Skeletal muscle tissue (tissue), 3 donors: ENCODE measurements at regions not wholly inside any gene's neighbourhood (a gene's known extent, or its start where the extent isn't known, plus 50 kb on each side); places are given as distances from the start of the nearest gene placed in this dataset.
"Not testable (repeated sequence)": the region's sequence is repeated elsewhere in the genome, so short reads cannot be mapped to it uniquely, and the experiment has no call there.

Experiments used
- H3K27ac ChIP-seq: one replicate; pipeline ENCODE4 v1.7.0; 2013; ENCODE audit warnings: mild to moderate bottlenecking, low read depth, low read length, inconsistent platforms
- H3K27me3 ChIP-seq, 3 donors: one replicate each; pipeline ENCODE4 v1.7.0; 2013; ENCODE audit warnings: low read length in 3 of 3; ENCODE audit not compliant: control insufficient read depth in 3 of 3, insufficient read depth in 3 of 3
- H3K36me3 ChIP-seq, 3 donors: one replicate each; pipeline ENCODE4 v1.7.0; 2013; ENCODE audit warnings: low read length in 3 of 3; ENCODE audit not compliant: control insufficient read depth in 3 of 3, insufficient read depth in 3 of 3
- H3K4me1 ChIP-seq, 3 donors: one replicate each; pipeline ENCODE4 v1.7.0; 2013; ENCODE audit warnings: low read length in 3 of 3, mild to moderate bottlenecking in 3 of 3; ENCODE audit not compliant: control insufficient read depth in 3 of 3, insufficient read depth in 3 of 3
- H3K4me3 ChIP-seq, 3 donors: one replicate each; pipeline ENCODE4 v1.7.0; 2013; ENCODE audit warnings: low read length in 3 of 3
- H3K9ac ChIP-seq, 3 donors: one replicate each; pipeline ENCODE4 v1.7.0; 2013; ENCODE audit warnings: low read length in 3 of 3, mild to moderate bottlenecking in 3 of 3, moderate library complexity in 2 of 3, low read depth in 1 of 3
- H3K9me3 ChIP-seq, 3 donors: one replicate each; pipeline ENCODE4 v1.7.0; 2013; ENCODE audit warnings: low read length in 3 of 3; ENCODE audit not compliant: control insufficient read depth in 3 of 3
- donor health status: Osteomylitis.

DNA sequence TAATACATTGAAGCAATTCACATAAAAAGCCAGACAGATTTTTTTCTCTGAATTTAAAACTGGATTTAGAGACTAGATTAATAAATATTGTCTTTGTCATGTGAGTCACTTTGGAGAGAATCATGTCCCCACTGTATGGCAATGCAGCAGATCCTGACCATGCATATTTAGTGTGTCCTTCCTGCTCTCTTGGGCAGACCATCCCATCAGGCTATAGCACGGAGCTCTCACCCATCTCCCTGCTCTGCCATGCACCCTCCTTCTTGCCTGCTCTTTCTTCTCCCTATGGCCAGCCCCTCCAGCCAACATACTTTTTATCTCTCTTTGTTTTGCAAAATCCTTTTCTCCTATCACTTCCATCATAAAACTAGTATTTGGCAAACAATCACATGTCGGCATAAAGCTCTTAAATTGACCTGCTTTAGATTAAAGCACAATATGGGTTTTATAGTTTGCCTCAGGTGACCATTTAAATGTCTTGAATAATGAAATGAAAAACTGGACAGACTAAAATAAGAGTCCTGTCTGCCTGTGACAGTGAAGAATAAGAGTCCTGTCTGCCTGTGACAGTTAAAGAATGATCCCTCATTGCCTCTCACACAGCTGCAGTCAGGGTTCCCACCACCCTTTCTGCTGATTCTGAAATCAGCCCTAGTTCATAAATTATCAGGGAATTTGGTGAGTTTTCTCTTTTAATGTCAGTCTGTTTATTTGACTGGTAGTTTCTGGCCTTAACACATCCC lies 315.0 kb upstream of the PLGLB2 start:
- H3K27ac ChIP-seq, H3K9ac ChIP-seq, H3K27me3 ChIP-seq, H3K9me3 ChIP-seq, H3K36me3 ChIP-seq, H3K4me1 ChIP-seq, H3K4me3 ChIP-seq: not testable (repeated sequence)

DNA sequence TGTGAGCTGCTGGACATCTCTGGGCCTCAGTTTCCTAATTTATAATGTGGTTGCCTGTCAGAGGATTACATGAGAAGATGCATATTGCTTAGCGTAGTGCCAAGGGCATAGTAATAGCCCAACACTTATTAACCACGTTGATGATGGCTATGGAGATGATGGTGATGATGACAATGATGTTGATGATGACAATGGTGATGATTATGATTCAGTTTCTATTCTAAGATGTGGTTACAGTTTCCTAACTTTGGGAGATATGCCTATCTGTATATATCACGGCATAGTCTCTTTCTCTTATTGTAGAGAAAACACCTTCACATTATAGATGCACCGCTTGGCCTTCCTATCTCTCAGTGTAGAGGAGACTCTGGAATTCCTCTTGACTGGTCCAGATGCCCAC lies 311.9 kb upstream of the PLGLB2 start:
- H3K9ac ChIP-seq, H3K9me3 ChIP-seq, H3K36me3 ChIP-seq, H3K27me3 ChIP-seq, H3K4me1 ChIP-seq, H3K4me3 ChIP-seq, H3K27ac ChIP-seq: not testable (repeated sequence)

DNA sequence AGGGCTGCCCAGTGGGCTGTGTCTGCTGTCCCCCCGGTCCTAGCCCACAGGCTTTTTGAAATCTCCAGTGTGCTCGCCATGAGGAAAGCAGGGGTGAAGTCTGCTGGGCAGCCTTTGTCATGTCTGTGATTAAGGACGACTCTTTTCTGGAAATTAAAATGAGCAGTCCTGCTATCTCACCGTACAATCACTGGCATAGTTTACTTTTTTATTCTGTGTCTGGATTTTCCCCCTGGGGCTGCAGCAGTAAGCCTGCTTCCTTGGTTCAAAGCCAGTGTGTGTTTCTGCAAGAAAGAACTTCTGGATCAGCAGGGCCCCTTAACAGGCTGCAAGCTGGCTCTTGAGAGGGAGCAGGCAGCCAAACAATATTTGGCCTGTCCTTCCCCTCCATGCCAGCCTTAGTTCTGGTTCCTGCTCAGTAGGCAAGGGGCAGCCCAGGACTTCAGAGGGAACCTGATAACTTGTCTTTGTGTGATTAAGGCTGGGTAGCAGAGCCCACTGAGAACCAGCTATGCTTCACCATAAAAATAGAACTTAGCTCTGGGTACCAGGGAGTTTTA lies 310.1 kb upstream of the PLGLB2 start:
- not testable (repeated sequence) for H3K36me3 ChIP-seq, H3K27me3 ChIP-seq, H3K9ac ChIP-seq, H3K9me3 ChIP-seq, H3K4me3 ChIP-seq, H3K4me1 ChIP-seq, H3K27ac ChIP-seq

DNA sequence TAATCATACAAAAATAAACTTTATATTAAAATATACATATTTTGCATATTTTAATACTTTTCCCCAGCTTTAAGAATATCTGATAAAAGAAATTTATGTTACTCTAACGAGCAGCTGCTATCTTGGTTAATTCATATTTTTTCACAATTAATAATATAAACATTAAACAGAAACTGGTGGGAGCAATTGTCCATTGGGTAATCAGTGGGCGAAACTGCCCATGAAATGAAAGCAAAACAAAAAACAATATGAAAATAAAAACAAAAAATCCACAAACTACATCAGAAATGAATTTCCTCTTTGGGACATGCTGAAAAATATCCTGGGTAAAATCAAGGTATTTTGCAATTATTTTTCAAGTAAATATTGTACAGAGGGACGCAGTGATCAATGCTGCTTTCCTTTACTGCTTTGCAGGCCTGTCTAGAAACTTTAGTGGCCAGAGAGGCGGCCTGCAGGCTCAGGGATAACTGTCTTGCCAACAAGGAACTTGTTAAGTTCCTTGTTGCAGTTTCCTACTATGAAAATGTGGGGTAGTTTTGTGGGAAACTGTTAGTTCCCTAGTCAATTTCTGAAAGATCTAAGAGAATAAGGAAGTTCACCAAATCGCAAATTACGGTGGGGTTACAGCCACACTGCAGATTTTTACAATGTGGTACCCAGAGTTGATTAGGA lies 309.0 kb upstream of the PLGLB2 start:
- H3K4me3 ChIP-seq, H3K27ac ChIP-seq, H3K9ac ChIP-seq, H3K36me3 ChIP-seq, H3K4me1 ChIP-seq, H3K27me3 ChIP-seq, H3K9me3 ChIP-seq: not testable (repeated sequence)

DNA sequence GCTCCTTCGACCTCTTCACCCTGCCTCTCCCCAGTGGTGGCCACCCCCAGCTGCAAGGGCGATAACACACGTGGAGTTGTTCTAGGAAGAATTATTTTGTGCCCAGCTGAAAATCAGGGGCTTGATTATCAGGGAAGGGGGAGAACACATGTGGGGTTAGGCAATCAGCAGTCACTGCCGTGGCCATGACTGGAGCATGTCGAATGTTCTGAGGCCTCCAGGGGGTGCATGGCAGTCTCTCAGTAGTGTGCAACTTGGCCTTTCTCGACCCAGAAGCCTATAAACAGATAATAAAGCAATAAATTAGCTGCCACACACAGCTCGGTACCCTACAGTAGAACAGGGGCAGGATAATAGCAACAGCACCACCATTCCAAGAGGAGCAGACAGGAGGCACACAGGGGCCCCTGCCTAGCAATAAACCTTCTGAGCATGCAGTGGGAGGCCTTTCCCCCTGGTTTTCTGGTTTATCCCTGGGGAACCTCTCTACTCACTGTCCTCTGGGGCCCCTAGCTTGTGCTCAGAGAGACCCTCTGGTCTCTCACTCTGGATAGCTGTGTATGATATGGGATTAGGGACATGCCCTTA lies 308.2 kb upstream of the PLGLB2 start:
- not testable (repeated sequence) for H3K36me3 ChIP-seq, H3K9me3 ChIP-seq, H3K27ac ChIP-seq, H3K9ac ChIP-seq, H3K27me3 ChIP-seq, H3K4me1 ChIP-seq, H3K4me3 ChIP-seq

DNA sequence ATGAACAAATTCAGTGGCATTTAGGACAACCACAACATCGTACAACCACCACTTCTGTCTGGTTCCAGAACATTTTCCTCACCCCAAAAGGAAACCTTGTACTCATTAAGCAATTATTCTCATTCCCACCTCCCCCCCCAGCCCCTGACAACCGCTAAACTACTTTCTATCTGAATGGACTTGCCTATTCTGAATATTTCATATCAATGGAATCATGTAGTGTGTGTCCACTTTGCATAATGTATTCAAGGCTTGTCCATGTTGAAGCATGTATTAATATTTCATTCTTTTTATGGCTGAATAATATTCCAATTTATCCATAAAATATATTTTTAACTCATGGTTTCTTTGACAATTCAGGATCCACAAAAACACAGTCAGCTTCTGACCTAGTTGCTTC lies 307.2 kb upstream of the PLGLB2 start:
- H3K4me3 ChIP-seq, H3K9ac ChIP-seq: not testable (repeated sequence)

DNA sequence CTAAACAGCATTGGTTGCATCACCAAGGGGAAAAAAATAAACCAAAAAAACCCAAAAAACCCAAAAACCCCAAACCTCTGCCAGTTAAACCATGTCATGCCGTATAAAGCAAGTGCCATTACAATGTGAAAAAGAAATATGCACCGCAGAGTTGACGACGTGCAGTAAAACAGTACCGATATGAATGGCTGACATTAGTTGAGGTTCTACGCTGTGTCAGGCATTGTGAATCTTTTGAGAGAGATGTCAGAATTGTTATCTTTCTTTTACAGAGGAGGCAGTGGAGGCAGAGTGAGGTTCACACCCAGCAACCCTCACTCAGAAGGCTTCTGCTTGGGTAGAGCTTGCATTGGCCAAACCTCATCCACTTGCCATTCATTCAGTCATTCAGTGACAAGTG lies 306.5 kb upstream of the PLGLB2 start:
- H3K4me3 ChIP-seq, H3K9me3 ChIP-seq, H3K36me3 ChIP-seq, H3K4me1 ChIP-seq, H3K27ac ChIP-seq, H3K27me3 ChIP-seq, H3K9ac ChIP-seq: not testable (repeated sequence)

More for the DNA sequence above, 307.2 kb upstream of the PLGLB2 start:
- H3K36me3 ChIP-seq, H3K27ac ChIP-seq, H3K4me1 ChIP-seq, H3K27me3 ChIP-seq, H3K9me3 ChIP-seq: not testable (repeated sequence)

DNA sequence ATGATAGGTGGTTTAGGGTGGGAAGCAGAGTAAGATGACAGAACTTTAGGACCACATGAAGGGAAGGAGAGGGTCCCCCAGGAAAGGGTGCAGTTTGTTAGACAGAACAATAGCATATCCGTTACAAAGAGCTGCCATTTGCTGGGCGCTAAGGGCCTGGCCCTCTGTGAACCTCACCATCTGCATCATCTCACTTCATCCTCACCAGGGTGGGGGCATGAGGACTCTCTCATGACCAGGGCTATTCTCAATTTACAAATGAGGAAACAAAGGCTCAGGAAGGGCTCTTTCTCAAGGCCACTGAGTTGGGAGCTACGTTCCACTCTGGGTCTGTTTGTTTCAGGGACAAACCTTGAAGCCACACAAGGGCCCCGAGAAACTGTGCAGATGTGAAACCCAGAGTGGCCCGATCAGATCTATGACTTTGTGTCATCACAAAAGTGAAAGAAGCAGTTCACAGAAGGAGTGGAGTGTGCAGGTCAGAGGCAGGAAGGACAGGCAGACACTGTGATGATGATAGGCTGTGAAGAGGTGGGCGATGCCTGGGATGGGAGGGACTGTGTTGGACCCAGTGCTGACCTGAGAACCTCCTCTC lies 304.8 kb upstream of the PLGLB2 start:
- not testable (repeated sequence) for H3K36me3 ChIP-seq, H3K27ac ChIP-seq, H3K9ac ChIP-seq, H3K9me3 ChIP-seq, H3K4me1 ChIP-seq, H3K4me3 ChIP-seq, H3K27me3 ChIP-seq

DNA sequence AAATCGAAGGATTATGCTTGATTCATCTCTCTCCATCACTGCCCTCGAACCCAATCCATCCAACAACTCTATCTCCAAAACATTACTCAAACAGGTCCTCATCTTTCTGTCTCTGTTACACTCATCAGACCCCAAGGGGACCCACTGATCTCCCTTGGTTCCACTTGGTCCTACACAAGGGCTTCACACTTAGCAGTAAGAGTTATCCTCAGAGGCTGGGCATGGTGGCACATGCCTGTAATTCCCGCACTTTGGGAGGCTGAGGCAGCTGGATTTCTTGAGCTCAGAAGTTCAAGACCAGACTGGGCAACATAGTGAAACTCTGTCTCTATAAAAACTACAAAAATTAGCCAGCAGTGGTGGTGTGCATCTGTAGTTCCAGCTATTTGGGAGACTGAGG lies 302.9 kb upstream of the PLGLB2 start:
- not testable (repeated sequence) for H3K27me3 ChIP-seq, H3K9me3 ChIP-seq, H3K9ac ChIP-seq, H3K27ac ChIP-seq, H3K36me3 ChIP-seq, H3K4me1 ChIP-seq, H3K4me3 ChIP-seq

DNA sequence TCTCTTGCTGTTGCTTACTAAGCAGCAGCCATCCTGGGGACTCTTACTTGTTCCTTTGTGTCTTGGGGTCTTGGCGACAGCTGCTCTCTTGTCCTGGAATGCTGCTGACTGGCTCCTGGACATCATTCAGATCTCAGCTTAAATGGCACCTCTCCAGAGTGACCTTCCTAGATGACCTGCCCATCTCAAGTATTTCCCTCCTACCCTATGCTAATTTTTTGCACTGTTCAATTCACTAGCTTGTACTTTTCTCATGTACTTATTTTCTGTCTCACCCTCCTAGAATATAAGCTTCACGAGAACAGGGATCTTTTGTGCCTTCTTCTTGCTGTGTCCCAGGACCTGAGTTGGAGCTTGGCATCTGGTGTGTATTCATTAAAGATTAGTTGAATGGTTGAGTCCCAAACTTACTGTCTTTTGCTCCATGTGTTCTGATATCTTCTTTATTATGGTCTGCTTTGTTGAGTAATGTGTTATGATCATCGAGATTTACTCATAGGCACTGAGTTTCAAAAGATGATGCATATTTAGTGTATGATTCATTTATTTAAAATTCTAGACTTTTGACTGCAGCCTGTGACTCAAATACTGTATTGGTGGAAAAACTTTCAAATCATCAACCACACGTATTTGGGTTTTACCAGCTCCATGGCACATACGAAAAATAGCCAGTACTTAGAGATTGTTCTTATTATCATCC lies 302.1 kb upstream of the PLGLB2 start:
- not testable (repeated sequence) for H3K9me3 ChIP-seq, H3K9ac ChIP-seq, H3K36me3 ChIP-seq, H3K4me1 ChIP-seq, H3K27ac ChIP-seq, H3K27me3 ChIP-seq, H3K4me3 ChIP-seq
